ENCODE measurements at regions not wholly inside any gene's neighbourhood (a gene's known extent, or its start where the extent isn't known, plus 50 kb on each side); places are given as distances from the start of the nearest gene placed in this dataset.
A peak's percentile ranks its signal among the peaks of the same experiment; 100 is the strongest.

DNA sequence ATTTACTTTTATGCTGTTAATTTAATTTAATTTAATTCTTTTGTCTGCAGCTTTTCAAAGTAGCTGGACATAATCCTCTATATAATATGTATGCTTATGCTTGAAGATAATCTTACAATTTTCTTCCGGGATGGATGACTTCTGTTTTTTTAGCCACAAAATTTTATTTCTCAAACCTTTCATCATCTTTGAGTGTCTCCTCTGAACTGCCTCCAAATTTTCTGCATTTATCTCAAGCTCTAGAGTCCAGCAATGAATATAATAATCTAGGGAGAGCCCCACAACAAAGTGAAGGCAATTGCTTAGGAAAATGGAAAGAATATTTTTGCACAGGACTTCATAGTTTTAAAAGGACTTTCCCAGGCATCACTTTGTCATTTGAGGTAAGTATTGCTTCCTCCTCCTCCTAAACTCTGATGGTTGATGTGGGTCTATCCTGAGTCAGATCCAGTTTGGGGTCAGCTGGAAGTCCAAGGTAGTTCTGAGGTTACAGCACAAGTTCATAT lies 53.7 kb upstream of the FAM3C start:
- Histone ChIP-seq H3K9ac (ENCODE audit: control insufficient read depth, extremely low read depth, insufficient read depth, low read length) (no peak overlapping the region), H3K4me2 (ENCODE audit: control insufficient read depth, extremely low read depth, insufficient read depth, low read depth, low read length) (no peak overlapping the region), H2AFZ (ENCODE audit: control insufficient read depth, low read length) (no peak overlapping the region), H3K9me3 (ENCODE audit: control insufficient read depth, low read depth, low read length) (no peaks in the 10 kb centered on the region), H3K9me1 (ENCODE audit: control insufficient read depth, extremely low read depth, insufficient read depth, low read length) (no peaks in the 10 kb centered on the region), H3K79me2 (ENCODE audit: control insufficient read depth, insufficient read depth, low read length) (no peaks in the 10 kb centered on the region), H3K36me3 (ENCODE audit: control insufficient read depth in 2 of 2, extremely low read depth in 1 of 2, insufficient read depth in 2 of 2, low read length in 2 of 2) (no peaks in the 10 kb centered on the region), H3K4me3 (ENCODE audit: control insufficient read depth in 2 of 3, extremely low read depth in 1 of 3, insufficient read depth in 2 of 3, low read depth in 1 of 3, low read length in 3 of 3) (no peak overlapping the region), H3K27me3 (ENCODE audit: control insufficient read depth, extremely low read depth, insufficient read depth, low read length) (no peaks in the 10 kb centered on the region), H3K4me1 (ENCODE audit: control insufficient read depth, extremely low read depth, insufficient read depth, low read length) (no peaks in the 10 kb centered on the region), H3K27ac (ENCODE audit: control insufficient read depth, insufficient read depth, low read length) (no peak overlapping the region), H4K20me1 (ENCODE audit: control insufficient read depth, extremely low read depth, insufficient read depth, low read length) (no peaks in the 10 kb centered on the region)
- dilution Hi-C loops (cut with MboI; ENCODE audit: extremely low pct_ligation_motif_present, low sequenced_read_pairs), result no loop called here
- DNase-seq (ENCODE audit: low read depth, low spot score) (no peak), FAIRE-seq (no peak)
- no peak for TF ChIP-seq EZH2 (IDR thresholded peaks at IDR 0.05; ENCODE audit: low read length)
- TF ChIP-seq, protein P1, sequence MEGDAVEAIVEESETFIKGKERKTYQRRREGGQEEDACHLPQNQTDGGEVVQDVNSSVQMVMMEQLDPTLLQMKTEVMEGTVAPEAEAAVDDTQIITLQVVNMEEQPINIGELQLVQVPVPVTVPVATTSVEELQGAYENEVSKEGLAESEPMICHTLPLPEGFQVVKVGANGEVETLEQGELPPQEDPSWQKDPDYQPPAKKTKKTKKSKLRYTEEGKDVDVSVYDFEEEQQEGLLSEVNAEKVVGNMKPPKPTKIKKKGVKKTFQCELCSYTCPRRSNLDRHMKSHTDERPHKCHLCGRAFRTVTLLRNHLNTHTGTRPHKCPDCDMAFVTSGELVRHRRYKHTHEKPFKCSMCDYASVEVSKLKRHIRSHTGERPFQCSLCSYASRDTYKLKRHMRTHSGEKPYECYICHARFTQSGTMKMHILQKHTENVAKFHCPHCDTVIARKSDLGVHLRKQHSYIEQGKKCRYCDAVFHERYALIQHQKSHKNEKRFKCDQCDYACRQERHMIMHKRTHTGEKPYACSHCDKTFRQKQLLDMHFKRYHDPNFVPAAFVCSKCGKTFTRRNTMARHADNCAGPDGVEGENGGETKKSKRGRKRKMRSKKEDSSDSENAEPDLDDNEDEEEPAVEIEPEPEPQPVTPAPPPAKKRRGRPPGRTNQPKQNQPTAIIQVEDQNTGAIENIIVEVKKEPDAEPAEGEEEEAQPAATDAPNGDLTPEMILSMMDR (optimal IDR thresholded peaks at IDR 0.05 in 1 of 3, IDR thresholded peaks at IDR 0.05 in 1 of 3, conservative IDR thresholded peaks at IDR 0.05 in 1 of 3; ENCODE audit: extremely low read depth in 1 of 3, insufficient read depth in 2 of 3, low read length in 3 of 3), result no peak

DNA sequence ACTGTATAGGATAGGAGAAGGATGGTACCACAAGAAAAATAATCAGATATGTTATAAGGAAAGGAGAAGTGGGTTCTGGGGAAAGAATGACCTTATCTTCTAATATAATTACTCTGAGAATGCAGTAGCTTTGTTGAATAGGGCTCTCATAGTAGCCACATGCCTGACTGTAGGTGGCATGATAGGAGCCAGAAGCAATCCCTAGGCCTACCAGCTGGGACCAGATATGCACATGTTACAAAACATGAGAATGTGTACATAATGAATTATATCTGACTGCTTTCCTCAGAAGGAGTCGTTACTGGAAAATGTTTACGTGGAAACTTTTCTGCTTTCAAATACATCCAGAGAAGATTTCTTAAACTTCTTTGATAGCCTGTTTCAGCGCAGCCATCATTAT lies 53.2 kb upstream of the FAM3C start:
- H4K20me1 ChIP-seq (ENCODE audit: control insufficient read depth, extremely low read depth, insufficient read depth, low read length), result no peaks in the 10 kb centered on the region
- no peak overlapping the region for H3K4me3 ChIP-seq (ENCODE audit: control insufficient read depth in 2 of 3, extremely low read depth in 1 of 3, insufficient read depth in 2 of 3, low read depth in 1 of 3, low read length in 3 of 3)
- H3K27ac ChIP-seq (ENCODE audit: control insufficient read depth, insufficient read depth, low read length), result no peak overlapping the region
- H3K9me3 ChIP-seq (ENCODE audit: control insufficient read depth, low read depth, low read length), result no peaks in the 10 kb centered on the region
- no peaks in the 10 kb centered on the region for H3K79me2 ChIP-seq (ENCODE audit: control insufficient read depth, insufficient read depth, low read length)
- no peak for TF ChIP-seq EZH2 (IDR thresholded peaks at IDR 0.05; ENCODE audit: low read length)
- TF ChIP-seq, protein P1 (optimal IDR thresholded peaks at IDR 0.05 in 1 of 3, IDR thresholded peaks at IDR 0.05 in 1 of 3, conservative IDR thresholded peaks at IDR 0.05 in 1 of 3; ENCODE audit: extremely low read depth in 1 of 3, insufficient read depth in 2 of 3, low read length in 3 of 3), result peak in 2 of 3 experiments; percentile 25 to 26
- no peaks in the 10 kb centered on the region for H3K27me3 ChIP-seq (ENCODE audit: control insufficient read depth, extremely low read depth, insufficient read depth, low read length)
- H3K9ac ChIP-seq (ENCODE audit: control insufficient read depth, extremely low read depth, insufficient read depth, low read length), result no peak overlapping the region
- no peak overlapping the region for H2AFZ ChIP-seq (ENCODE audit: control insufficient read depth, low read length)
- H3K4me1 ChIP-seq (ENCODE audit: control insufficient read depth, extremely low read depth, insufficient read depth, low read length), result no peaks in the 10 kb centered on the region
- DNase-seq (ENCODE audit: low read depth, low spot score) (no peak), FAIRE-seq (no peak)
- no peaks in the 10 kb centered on the region for H3K9me1 ChIP-seq (ENCODE audit: control insufficient read depth, extremely low read depth, insufficient read depth, low read length)
- H3K36me3 ChIP-seq (ENCODE audit: control insufficient read depth in 2 of 2, extremely low read depth in 1 of 2, insufficient read depth in 2 of 2, low read length in 2 of 2), result no peaks in the 10 kb centered on the region
- dilution Hi-C loops (cut with MboI; ENCODE audit: extremely low pct_ligation_motif_present, low sequenced_read_pairs), result no loop called here
- no peak overlapping the region for H3K4me2 ChIP-seq (ENCODE audit: control insufficient read depth, extremely low read depth, insufficient read depth, low read depth, low read length)

All from keratinocyte (primary cell).